ENCODE measurements at regions not wholly inside any gene's neighbourhood (a gene's known extent, or its start where the extent isn't known, plus 50 kb on each side); places are given as distances from the start of the nearest gene placed in this dataset.

- no peak for TF ChIP-seq CTCF (IDR thresholded peaks at IDR 0.05; ENCODE audit: low read depth, low read length, missing control alignments)
- in situ Hi-C loops (cut with HindIII; ENCODE audit: low pct_ligation_motif_present, low sequenced_read_pairs): no loop called here
- no peaks in the 10 kb centered on the region for H3K36me3 ChIP-seq (replicated peaks)
- DNase-seq: no peak
- H3K4me3 ChIP-seq (ENCODE audit: low read depth, low read length): no peak overlapping the region
- H3K27me3 ChIP-seq (replicated peaks): no peaks in the 10 kb centered on the region
- no peak overlapping the region for H3K27ac ChIP-seq
Measured at GRCh38 chr12:81859521-81859920, 100.4 kb upstream of the PPFIA2 start.

GRCh38 chr12:81843599-81843998, 84.4 kb upstream of the PPFIA2 start:
- Histone ChIP-seq H3K4me3 (ENCODE audit: low read depth, low read length) (no peak overlapping the region), H3K27ac (no peak overlapping the region), H3K27me3 (replicated peaks) (no peaks in the 10 kb centered on the region), H3K36me3 (replicated peaks) (no peaks in the 10 kb centered on the region)
- in situ Hi-C loops (cut with HindIII; ENCODE audit: low pct_ligation_motif_present, low sequenced_read_pairs): no loop called here
- no peak for TF ChIP-seq CTCF (IDR thresholded peaks at IDR 0.05; ENCODE audit: low read depth, low read length, missing control alignments)
- no peak for DNase-seq

- TF ChIP-seq CTCF (IDR thresholded peaks at IDR 0.05; ENCODE audit: low read depth, low read length, missing control alignments): no peak
- no peak for DNase-seq
- Histone ChIP-seq H3K27ac (no peak overlapping the region), H3K4me3 (ENCODE audit: low read depth, low read length) (no peak overlapping the region), H3K36me3 (replicated peaks) (no peaks in the 10 kb centered on the region), H3K27me3 (replicated peaks) (no peaks in the 10 kb centered on the region)
- in situ Hi-C loops (cut with HindIII; ENCODE audit: low pct_ligation_motif_present, low sequenced_read_pairs): no loop called here
Measured at GRCh38 chr12:81835783-81836182, 76.6 kb upstream of the PPFIA2 start.

- Histone ChIP-seq H3K27me3 (replicated peaks) (no peaks in the 10 kb centered on the region), H3K4me3 (ENCODE audit: low read depth, low read length) (no peak overlapping the region), H3K27ac (peak overlapping the region; percentile 38), H3K36me3 (replicated peaks) (no peaks in the 10 kb centered on the region)
- peak; percentile 36 for DNase-seq
- in situ Hi-C loops (cut with HindIII; ENCODE audit: low pct_ligation_motif_present, low sequenced_read_pairs): no loop called here
- TF ChIP-seq CTCF (IDR thresholded peaks at IDR 0.05; ENCODE audit: low read depth, low read length, missing control alignments): no peak
Measured at GRCh38 chr12:81819991-81820633, 61.0 kb upstream of the PPFIA2 start.

- Histone ChIP-seq H3K27me3 (replicated peaks) (no peaks in the 10 kb centered on the region), H3K4me3 (ENCODE audit: low read depth, low read length) (no peak overlapping the region), H3K27ac (no peak overlapping the region), H3K36me3 (replicated peaks) (no peaks in the 10 kb centered on the region)
- no peak for DNase-seq
- TF ChIP-seq CTCF (IDR thresholded peaks at IDR 0.05; ENCODE audit: low read depth, low read length, missing control alignments): no peak
- in situ Hi-C loops (cut with HindIII; ENCODE audit: low pct_ligation_motif_present, low sequenced_read_pairs): no loop called here
Measured at GRCh38 chr12:81815611-81816010, 56.5 kb upstream of the PPFIA2 start.

- no peak for DNase-seq
Measured at GRCh38 chr12:81811778-81812125, 52.6 kb upstream of the PPFIA2 start.

More at GRCh38 chr12:81811778-81812125, 52.6 kb upstream of the PPFIA2 start:
- no peaks in the 10 kb centered on the region for H3K27me3 ChIP-seq (replicated peaks)
- no peaks in the 10 kb centered on the region for H3K36me3 ChIP-seq (replicated peaks)
- in situ Hi-C loops (cut with HindIII; ENCODE audit: low pct_ligation_motif_present, low sequenced_read_pairs): no loop called here
- no peak for TF ChIP-seq CTCF (IDR thresholded peaks at IDR 0.05; ENCODE audit: low read depth, low read length, missing control alignments)
- H3K4me3 ChIP-seq (ENCODE audit: low read depth, low read length): no peak overlapping the region
- H3K27ac ChIP-seq: no peak overlapping the region
